Prostate gland (tissue), 2 donors: ENCODE measurements at regions not wholly inside any gene's neighbourhood (a gene's known extent, or its start where the extent isn't known, plus 50 kb on each side); places are given as distances from the start of the nearest gene placed in this dataset.

Experiments
- CTCF ChIP-seq, 4 experiments: fragments of 200-600 bp in 2 of 4; fragments of 450-650 bp in 2 of 4; sonication (generic) in 2 of 4; IDR thresholded peaks; 1 replicate in 3 of 4; 2 replicates in 1 of 4; pipeline ENCODE4 v1.5.1; 2016 to 2019; ENCODE audit warnings: antibody characterized with exemption in 4 of 4, mild to moderate bottlenecking in 2 of 4, moderate library complexity in 2 of 4
- POLR2A ChIP-seq: fragments of 450-650 bp; IDR thresholded peaks from one replicate; pipeline ENCODE4 v1.6.1; 2016; ENCODE audit warnings: antibody characterized with exemption, mild to moderate bottlenecking
- POLR2AphosphoS5 ChIP-seq: sonication (generic); formaldehyde crosslinking; IDR thresholded peaks from one replicate; pipeline ENCODE4 v1.6.1; 2017; ENCODE audit warnings: antibody characterized with exemption

GRCh38 chr3:127484601-127485388, 105.7 kb downstream of the TPRA1 start:
- TF ChIP-seq CTCF (IDR thresholded peaks at IDR 0.05), result no peak
- no peak for TF ChIP-seq POLR2AphosphoS5
- no peak for TF ChIP-seq POLR2A
